Activated CD4-positive, alpha-beta T cell treated with anti-CD3 and anti-CD28 coated beads, Interleukin-2, amount 10 ng/mL, durations not matched to agents 24 days and 14 days (primary cell): ENCODE measurements at regions not wholly inside any gene's neighbourhood (a gene's known extent, or its start where the extent isn't known, plus 50 kb on each side); places are given as distances from the start of the nearest gene placed in this dataset.
"Not testable (repeated sequence)": the region's sequence is repeated elsewhere in the genome, so short reads cannot be mapped to it uniquely, and the experiment has no call there.

Experiments
- DNase-seq: peaks from one replicate; pipeline ENCODE4 v3.0.0; 2022
- H3K27ac Mint-ChIP-seq: one replicate; pipeline ENCODE4 v1.8.0; 2022; ENCODE audit warnings: mild to moderate bottlenecking, mixed read lengths
- H3K27me3 Mint-ChIP-seq: one replicate; pipeline ENCODE4 v1.8.0; 2022; ENCODE audit warnings: mixed read lengths
- H3K36me3 Mint-ChIP-seq: one replicate; pipeline ENCODE4 v1.8.0; 2022; ENCODE audit warnings: low read depth, mild to moderate bottlenecking, mixed read lengths
- H3K4me1 Mint-ChIP-seq: one replicate; pipeline ENCODE4 v1.8.0; 2021; ENCODE audit warnings: mixed read lengths
- H3K4me3 Mint-ChIP-seq: one replicate; pipeline ENCODE4 v1.8.0; 2022; ENCODE audit warnings: mild to moderate bottlenecking, moderate library complexity, mixed read lengths
- H3K9me3 Mint-ChIP-seq: one replicate; pipeline ENCODE4 v1.8.0; 2021; ENCODE audit warnings: mixed read lengths
- intact Hi-C: fragments of 100-400 bp; cut with micrococcal nuclease; formaldehyde crosslinking; loops from one replicate; pipeline ENCODE4 v1.15.1; 2023

- Mint-ChIP-seq H3K27me3 (no peaks in the 10 kb centered on the region), H3K9me3 (peaks cover 4% of the 10 kb centered on the region), H3K27ac (no peak overlapping the region), H3K36me3 (no peaks in the 10 kb centered on the region), H3K4me1 (no peaks in the 10 kb centered on the region), H3K4me3 (no peak overlapping the region)
- no peak for DNase-seq
- intact Hi-C loops = no loop called here
These were observed 1021.3 kb upstream of the GYPC start for GRCh38 chr2:125634662-125635061.

GRCh38 chr2:125638345-125638744 lies 1017.6 kb upstream of the GYPC start:
- no peak for DNase-seq
- intact Hi-C loops = no loop called here
- no peak overlapping the region for H3K4me3 Mint-ChIP-seq
- no peak overlapping the region for H3K27ac Mint-ChIP-seq
- no peaks in the 10 kb centered on the region for H3K9me3 Mint-ChIP-seq
- H3K27me3 Mint-ChIP-seq = no peaks in the 10 kb centered on the region
- H3K4me1 Mint-ChIP-seq = no peaks in the 10 kb centered on the region
- no peaks in the 10 kb centered on the region for H3K36me3 Mint-ChIP-seq

- H3K4me3 Mint-ChIP-seq = no peak overlapping the region
- no peaks in the 10 kb centered on the region for H3K36me3 Mint-ChIP-seq
- no peaks in the 10 kb centered on the region for H3K27me3 Mint-ChIP-seq
- no peaks in the 10 kb centered on the region for H3K4me1 Mint-ChIP-seq
- no peak for DNase-seq
- H3K9me3 Mint-ChIP-seq = no peaks in the 10 kb centered on the region
- intact Hi-C loops = no loop called here
- H3K27ac Mint-ChIP-seq = no peak overlapping the region
These were observed 1013.9 kb upstream of the GYPC start for GRCh38 chr2:125642032-125642431.

GRCh38 chr2:125643128-125643527 lies 1012.8 kb upstream of the GYPC start:
- H3K27ac Mint-ChIP-seq = no peak overlapping the region
- no peaks in the 10 kb centered on the region for H3K4me1 Mint-ChIP-seq
- H3K9me3 Mint-ChIP-seq = no peaks in the 10 kb centered on the region
- no peaks in the 10 kb centered on the region for H3K36me3 Mint-ChIP-seq
- no peak overlapping the region for H3K4me3 Mint-ChIP-seq
- intact Hi-C loops = no loop called here
- H3K27me3 Mint-ChIP-seq = no peaks in the 10 kb centered on the region
- no peak for DNase-seq

- H3K4me3 Mint-ChIP-seq = no peak overlapping the region
- H3K9me3 Mint-ChIP-seq = no peaks in the 10 kb centered on the region
- no peak for DNase-seq
- H3K36me3 Mint-ChIP-seq = no peaks in the 10 kb centered on the region
- intact Hi-C loops = no loop called here
- H3K27me3 Mint-ChIP-seq = no peaks in the 10 kb centered on the region
- H3K4me1 Mint-ChIP-seq = no peaks in the 10 kb centered on the region
- no peak overlapping the region for H3K27ac Mint-ChIP-seq
These were observed 1012.4 kb upstream of the GYPC start for GRCh38 chr2:125643585-125643984.

- no peak for DNase-seq
- intact Hi-C loops = no loop called here
- no peak overlapping the region for H3K4me3 Mint-ChIP-seq
- H3K36me3 Mint-ChIP-seq = no peaks in the 10 kb centered on the region
- no peaks in the 10 kb centered on the region for H3K9me3 Mint-ChIP-seq
- no peak overlapping the region for H3K27ac Mint-ChIP-seq
- no peaks in the 10 kb centered on the region for H3K4me1 Mint-ChIP-seq
- H3K27me3 Mint-ChIP-seq = no peaks in the 10 kb centered on the region
These were observed 1011.7 kb upstream of the GYPC start for GRCh38 chr2:125644257-125644656.

GRCh38 chr2:125652280-125652679 lies 1003.7 kb upstream of the GYPC start:
- no peak for DNase-seq
- intact Hi-C loops = no loop called here
- Mint-ChIP-seq H3K9me3 (no peaks in the 10 kb centered on the region), H3K27me3 (no peaks in the 10 kb centered on the region), H3K27ac (no peak overlapping the region), H3K4me3 (no peak overlapping the region), H3K4me1 (no peaks in the 10 kb centered on the region), H3K36me3 (no peaks in the 10 kb centered on the region)

- intact Hi-C loops = no loop called here
- no peaks in the 10 kb centered on the region for H3K4me1 Mint-ChIP-seq
- no peak overlapping the region for H3K27ac Mint-ChIP-seq
- no peaks in the 10 kb centered on the region for H3K9me3 Mint-ChIP-seq
- no peak overlapping the region for H3K4me3 Mint-ChIP-seq
- DNase-seq = no peak
- no peaks in the 10 kb centered on the region for H3K27me3 Mint-ChIP-seq
- H3K36me3 Mint-ChIP-seq = no peaks in the 10 kb centered on the region
These were observed 1001.7 kb upstream of the GYPC start for GRCh38 chr2:125654226-125654625.

GRCh38 chr2:125656190-125656589 lies 999.8 kb upstream of the GYPC start:
- H3K9me3 Mint-ChIP-seq = peaks cover 3% of the 10 kb centered on the region
- no peaks in the 10 kb centered on the region for H3K4me1 Mint-ChIP-seq
- H3K27ac Mint-ChIP-seq = no peak overlapping the region
- H3K36me3 Mint-ChIP-seq = no peaks in the 10 kb centered on the region
- intact Hi-C loops = no loop called here
- DNase-seq = no peak
- H3K4me3 Mint-ChIP-seq = no peak overlapping the region
- H3K27me3 Mint-ChIP-seq = no peaks in the 10 kb centered on the region

- no peaks in the 10 kb centered on the region for H3K27me3 Mint-ChIP-seq
- no peak overlapping the region for H3K4me3 Mint-ChIP-seq
- H3K4me1 Mint-ChIP-seq = no peaks in the 10 kb centered on the region
- no peak for DNase-seq
- intact Hi-C loops = no loop called here
- H3K27ac Mint-ChIP-seq = no peak overlapping the region
- H3K9me3 Mint-ChIP-seq = peaks cover 3% of the 10 kb centered on the region
- no peaks in the 10 kb centered on the region for H3K36me3 Mint-ChIP-seq
These were observed 997.4 kb upstream of the GYPC start for GRCh38 chr2:125658583-125658982.

- DNase-seq, intact Hi-C loops, H3K4me1 Mint-ChIP-seq, H3K27me3 Mint-ChIP-seq, H3K27ac Mint-ChIP-seq, H3K4me3 Mint-ChIP-seq, H3K36me3 Mint-ChIP-seq, H3K9me3 Mint-ChIP-seq: not testable (repeated sequence)
These were observed 995.6 kb upstream of the GYPC start for GRCh38 chr2:125660369-125660768.

GRCh38 chr2:125667630-125668029 lies 988.3 kb upstream of the GYPC start:
- Mint-ChIP-seq H3K4me1 (no peaks in the 10 kb centered on the region), H3K4me3 (no peak overlapping the region), H3K36me3 (no peaks in the 10 kb centered on the region), H3K9me3 (peaks cover 3% of the 10 kb centered on the region), H3K27ac (no peak overlapping the region), H3K27me3 (no peaks in the 10 kb centered on the region)
- intact Hi-C loops = no loop called here
- no peak for DNase-seq

GRCh38 chr2:125679903-125680302 lies 976.1 kb upstream of the GYPC start:
- intact Hi-C loops = no loop called here
- H3K4me1 Mint-ChIP-seq = no peaks in the 10 kb centered on the region
- H3K27ac Mint-ChIP-seq = no peak overlapping the region
- H3K9me3 Mint-ChIP-seq = peaks cover 14% of the 10 kb centered on the region
- no peak for DNase-seq
- H3K4me3 Mint-ChIP-seq = no peak overlapping the region
- no peaks in the 10 kb centered on the region for H3K27me3 Mint-ChIP-seq
- H3K36me3 Mint-ChIP-seq = no peaks in the 10 kb centered on the region

GRCh38 chr2:125680809-125681208 lies 975.1 kb upstream of the GYPC start:
- H3K4me3 Mint-ChIP-seq = no peak overlapping the region
- no peaks in the 10 kb centered on the region for H3K27me3 Mint-ChIP-seq
- peaks cover 9% of the 10 kb centered on the region for H3K9me3 Mint-ChIP-seq
- no peak overlapping the region for H3K27ac Mint-ChIP-seq
- DNase-seq = no peak
- intact Hi-C loops = no loop called here
- no peaks in the 10 kb centered on the region for H3K4me1 Mint-ChIP-seq
- H3K36me3 Mint-ChIP-seq = no peaks in the 10 kb centered on the region

- Mint-ChIP-seq H3K36me3 (no peaks in the 10 kb centered on the region), H3K4me1 (no peaks in the 10 kb centered on the region), H3K27me3 (no peaks in the 10 kb centered on the region), H3K27ac (no peak overlapping the region), H3K4me3 (no peak overlapping the region), H3K9me3 (peaks cover 9% of the 10 kb centered on the region)
- DNase-seq = no peak
- intact Hi-C loops = no loop called here
These were observed 974.4 kb upstream of the GYPC start for GRCh38 chr2:125681576-125681975.
